Myocyte (in vitro differentiated cells): ENCODE measurements at regions not wholly inside any gene's neighbourhood (a gene's known extent, or its start where the extent isn't known, plus 50 kb on each side); places are given as distances from the start of the nearest gene placed in this dataset.

Experiments used
- DNase-seq: peaks from one replicate; pipeline ENCODE4 v3.0.0-alpha.2; 2012; ENCODE audit warnings: low read depth

- no peak for DNase-seq
Observed at GRCh38 chr20:43244647-43245046, 54.9 kb upstream of the PTPRT start.

- no peak for DNase-seq
Observed at GRCh38 chr20:43243672-43244269, 54.1 kb upstream of the PTPRT start.

- no peak for DNase-seq
Observed at GRCh38 chr20:43241057-43241702, 51.5 kb upstream of the PTPRT start.
